Neural cell (in vitro differentiated cells): ENCODE measurements at regions not wholly inside any gene's neighbourhood (a gene's known extent, or its start where the extent isn't known, plus 50 kb on each side); places are given as distances from the start of the nearest gene placed in this dataset.

Experiments used
- H2AFZ ChIP-seq: fragments of 200-600, 300-800 bp; sonication (generic), shearing (Covaris generic); 2 replicates; pipeline ENCODE4 v1.6.0; 2014; ENCODE audit warnings: low read depth, mild to moderate bottlenecking, antibody characterized with exemption, low read length, moderate library complexity
- H3F3A ChIP-seq: fragments of 200-600 bp; shearing (Covaris generic); 2 replicates; pipeline ENCODE4 v1.6.1; 2016; ENCODE audit warnings: mild to moderate bottlenecking, moderate library complexity, mixed read lengths, antibody characterized with exemption, low read length; ENCODE audit not compliant: insufficient read depth, poor library complexity, severe bottlenecking
- H3K27ac ChIP-seq: fragments of 200-600, 300-800 bp; sonication (generic), shearing (Covaris generic); 2 replicates; pipeline ENCODE4 v1.5.1; 2014; ENCODE audit warnings: mild to moderate bottlenecking, low read length, moderate library complexity
- H3K27me3 ChIP-seq: fragments of 300-800, 200-600 bp; sonication (generic), shearing (Covaris generic); 2 replicates; pipeline ENCODE4 v1.6.0; 2014; ENCODE audit warnings: mild to moderate bottlenecking, low read depth, low read length, moderate library complexity; ENCODE audit not compliant: insufficient read depth
- H3K36me3 ChIP-seq: fragments of 300-800, 200-600 bp; sonication (generic), shearing (Covaris generic); 2 replicates; pipeline ENCODE4 v1.5.1; 2014; ENCODE audit warnings: mild to moderate bottlenecking, antibody characterized with exemption, low read length, moderate library complexity; ENCODE audit not compliant: insufficient read depth
- H3K4me2 ChIP-seq: fragments of 300-800, 200-600 bp; sonication (generic), shearing (Covaris generic); 2 replicates; pipeline ENCODE4 v1.6.0; 2014; ENCODE audit warnings: mild to moderate bottlenecking, low read length
- H3K4me3 ChIP-seq: fragments of 300-800, 200-600 bp; sonication (generic), shearing (Covaris generic); 2 replicates; pipeline ENCODE4 v1.5.1; 2014; ENCODE audit warnings: mild to moderate bottlenecking, low read length, moderate library complexity
- H3K79me2 ChIP-seq: fragments of 200-600 bp; shearing (Covaris generic); replicated peaks from 2 replicates; pipeline ENCODE4 v1.6.0; 2014; ENCODE audit warnings: mild to moderate bottlenecking, low read length, moderate library complexity; ENCODE audit not compliant: insufficient read depth
- H3K9ac ChIP-seq: fragments of 300-800, 200-600 bp; sonication (generic), shearing (Covaris generic); 2 replicates; pipeline ENCODE4 v1.6.1; 2016; ENCODE audit warnings: mild to moderate bottlenecking, low read length, mixed read lengths
- H3K9me2 ChIP-seq: fragments of 200-600 bp; shearing (Covaris generic); 2 replicates; pipeline ENCODE4 v1.6.1; 2016; ENCODE audit warnings: mild to moderate bottlenecking, low read length, mixed read lengths; ENCODE audit not compliant: insufficient read depth
- H3K9me3 ChIP-seq: fragments of 200-600, 300-800 bp; sonication (generic), shearing (Covaris generic); 2 replicates; pipeline ENCODE4 v1.6.1; 2016; ENCODE audit warnings: mild to moderate bottlenecking, mixed run types, low read length, moderate library complexity, mixed read lengths
- H4K20me1 ChIP-seq: fragments of 200-600 bp; shearing (Covaris generic); 2 replicates; pipeline ENCODE4 v1.6.1; 2016; ENCODE audit warnings: mild to moderate bottlenecking, mixed run types; ENCODE audit not compliant: insufficient read depth
- CTCF ChIP-seq: fragments of 450-650 bp; IDR thresholded peaks from 2 replicates; pipeline ENCODE4 v1.5.1; 2014; ENCODE audit warnings: antibody characterized with exemption, mild to moderate bottlenecking, moderate library complexity; ENCODE audit not compliant: poor library complexity, severe bottlenecking
- EP300 ChIP-seq: fragments of 450-650 bp; conservative IDR thresholded peaks from 2 replicates; pipeline ENCODE4 v1.6.1; 2014; ENCODE audit warnings: antibody characterized with exemption, mild to moderate bottlenecking, moderate library complexity; ENCODE audit not compliant: poor library complexity, severe bottlenecking
- EZH2 ChIP-seq: fragments of 200-600, 300-800 bp; shearing (Covaris generic), sonication (generic); IDR thresholded peaks from 2 replicates; pipeline ENCODE4 v1.6.1; 2014; ENCODE audit warnings: antibody characterized with exemption, low read length, borderline replicate concordance, mild to moderate bottlenecking; ENCODE audit not compliant: insufficient read depth, poor library complexity, severe bottlenecking
- MXI1 ChIP-seq: fragments of 450-650 bp; conservative IDR thresholded peaks from 2 replicates; pipeline ENCODE4 v1.6.1; 2014; ENCODE audit warnings: antibody characterized with exemption, mild to moderate bottlenecking; ENCODE audit not compliant: poor library complexity, severe bottlenecking
- POLR2AphosphoS5 ChIP-seq: IDR thresholded peaks from 2 replicates; pipeline ENCODE4 v1.6.1; 2012
- RAD21 ChIP-seq: fragments of 450-650 bp; conservative IDR thresholded peaks from 2 replicates; pipeline ENCODE4 v1.6.1; 2014; ENCODE audit warnings: antibody characterized with exemption, mild to moderate bottlenecking, moderate library complexity
- REST ChIP-seq: IDR thresholded peaks from 2 replicates; pipeline ENCODE4 v1.6.1; 2012; ENCODE audit warnings: borderline replicate concordance
- SMC3 ChIP-seq: fragments of 450-650 bp; conservative IDR thresholded peaks from 2 replicates; pipeline ENCODE4 v1.6.1; 2014; ENCODE audit warnings: antibody characterized with exemption, mild to moderate bottlenecking, moderate library complexity; ENCODE audit not compliant: poor library complexity
- TAF1 ChIP-seq: IDR thresholded peaks from 2 replicates; pipeline ENCODE4 v1.6.1; 2012; ENCODE audit warnings: low read depth

GRCh38 chr14:43249591-43249990, 1257.5 kb downstream of the FSCB start:
- no peak for TF ChIP-seq TAF1
- no peak for TF ChIP-seq CTCF
- TF ChIP-seq RAD21 = no peak
- no peak for TF ChIP-seq EP300
- no peak for TF ChIP-seq REST
- no peak for TF ChIP-seq MXI1
- TF ChIP-seq SMC3 = no peak
- TF ChIP-seq EZH2 = no peak
- TF ChIP-seq POLR2AphosphoS5 = no peak
- H4K20me1 ChIP-seq = no peaks in the 10 kb centered on the region
- H3K27ac ChIP-seq = no peak overlapping the region
- H3K9ac ChIP-seq = no peak overlapping the region
- no peaks in the 10 kb centered on the region for H3K36me3 ChIP-seq
- H3K9me3 ChIP-seq = no peaks in the 10 kb centered on the region
- no peaks in the 10 kb centered on the region for H3K79me2 ChIP-seq
- H3K4me2 ChIP-seq = no peak overlapping the region
- no peaks in the 10 kb centered on the region for H3K27me3 ChIP-seq
- H3F3A ChIP-seq = no peaks in the 10 kb centered on the region
- no peaks in the 10 kb centered on the region for H3K9me2 ChIP-seq
- no peak overlapping the region for H2AFZ ChIP-seq
- no peak overlapping the region for H3K4me3 ChIP-seq

GRCh38 chr14:43249116-43249515, 1258.0 kb downstream of the FSCB start:
- H2AFZ ChIP-seq = no peak overlapping the region
- H3K79me2 ChIP-seq = no peaks in the 10 kb centered on the region
- no peak overlapping the region for H3K4me3 ChIP-seq
- H3K9me2 ChIP-seq = no peaks in the 10 kb centered on the region
- H3K4me2 ChIP-seq = no peak overlapping the region
- TF ChIP-seq TAF1 (no peak), POLR2AphosphoS5 (no peak), RAD21 (no peak), REST (no peak), CTCF (no peak), SMC3 (no peak), EZH2 (no peak), EP300 (no peak), MXI1 (no peak)
- no peaks in the 10 kb centered on the region for H4K20me1 ChIP-seq
- H3K27ac ChIP-seq = no peak overlapping the region
- no peaks in the 10 kb centered on the region for H3K36me3 ChIP-seq
- no peaks in the 10 kb centered on the region for H3K27me3 ChIP-seq
- no peaks in the 10 kb centered on the region for H3K9me3 ChIP-seq
- H3F3A ChIP-seq = no peaks in the 10 kb centered on the region
- no peak overlapping the region for H3K9ac ChIP-seq
